NCI-H345 (cell line): ENCODE measurements at regions not wholly inside any gene's neighbourhood (a gene's known extent, or its start where the extent isn't known, plus 50 kb on each side); places are given as distances from the start of the nearest gene placed in this dataset.

ENCODE experiments used
- DNase-seq: peaks from one replicate; lab custom pipeline; 2025; lab: John Stamatoyannopoulos, UW

DNA sequence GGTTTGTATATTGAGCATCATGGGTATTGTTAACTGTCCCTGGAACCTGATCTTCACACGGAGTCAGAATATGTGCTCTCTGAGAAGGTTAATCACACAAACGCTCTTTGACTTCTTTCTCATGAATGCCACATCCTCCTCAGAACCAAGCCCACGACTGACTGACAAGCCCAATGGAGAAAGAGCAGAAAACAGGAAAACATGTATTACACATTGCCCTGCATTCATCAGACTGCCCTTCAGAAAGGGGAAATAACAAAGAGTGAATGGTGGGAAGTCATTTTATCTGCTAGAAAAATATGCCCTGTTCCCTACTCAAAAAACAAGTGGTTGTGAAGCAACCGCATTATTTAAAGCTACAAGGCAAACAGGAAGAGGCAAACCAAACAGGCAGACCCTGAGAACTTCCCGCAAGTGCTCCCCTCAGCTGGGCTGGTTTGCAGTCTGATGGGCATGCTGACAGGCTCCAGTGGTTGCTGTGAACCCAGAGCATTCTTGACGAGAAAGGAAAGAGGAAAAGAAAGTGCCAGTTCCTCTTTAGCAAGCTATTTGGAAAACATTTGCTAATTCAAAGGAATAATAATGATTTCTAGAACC lies 172.9 kb upstream of the SETBP1 start:
- no peak for DNase-seq

DNA sequence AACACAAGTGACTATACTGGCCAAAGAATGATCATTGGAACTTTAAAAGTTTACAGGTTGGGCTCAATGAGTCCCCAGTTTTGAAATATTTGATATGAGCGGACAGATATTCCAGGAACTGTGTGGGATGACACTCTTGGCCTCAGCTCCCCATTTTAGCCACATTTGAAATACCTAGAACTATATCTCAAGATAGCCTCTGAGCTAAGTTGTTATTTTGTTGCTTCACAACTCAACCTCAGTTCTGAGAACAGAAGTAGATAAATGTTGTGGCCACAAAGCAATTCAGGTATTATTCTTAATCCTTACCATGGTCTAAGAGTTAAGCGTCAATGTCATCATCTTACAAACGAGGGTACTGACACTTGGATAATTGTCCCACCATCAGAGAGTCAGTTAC lies 172.2 kb upstream of the SETBP1 start:
- no peak for DNase-seq

DNA sequence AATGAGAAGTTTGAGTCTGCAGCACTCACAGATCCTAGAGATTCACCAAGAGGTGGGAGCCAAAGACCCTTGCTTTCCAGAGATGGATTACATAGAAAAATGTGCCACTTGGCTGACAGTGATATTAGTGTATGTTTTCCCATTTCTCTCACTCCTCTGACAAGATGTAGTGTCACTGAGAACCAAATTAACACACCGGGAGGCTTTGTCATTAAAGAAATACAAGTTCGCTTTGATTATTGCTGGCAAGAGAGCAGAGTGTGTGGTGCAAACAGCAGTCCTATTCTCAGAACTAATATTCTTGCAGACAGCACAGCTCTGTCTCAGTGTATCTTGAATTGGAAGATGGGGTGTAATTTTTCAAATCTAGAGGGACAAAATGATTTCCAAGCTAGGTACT lies 171.6 kb upstream of the SETBP1 start:
- no peak for DNase-seq

DNA sequence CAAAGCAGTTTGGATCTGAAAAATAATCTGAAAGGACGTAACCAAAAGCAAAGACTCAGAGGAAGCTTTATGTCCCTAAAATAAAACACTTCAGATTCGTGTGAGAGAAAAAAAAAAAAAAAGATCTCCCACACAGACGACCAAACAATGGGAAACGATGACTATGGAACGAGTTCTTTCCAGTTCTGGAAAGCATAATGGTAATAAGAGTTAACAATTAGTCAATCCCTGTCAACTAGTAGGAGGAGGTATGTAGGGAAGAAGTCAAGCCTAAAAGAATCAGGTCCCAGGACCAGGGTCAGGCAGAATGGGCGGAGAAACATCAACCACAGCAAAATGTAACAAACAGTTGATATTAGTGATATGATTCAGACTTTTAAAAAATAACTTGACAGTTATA lies 170.3 kb upstream of the SETBP1 start:
- no peak for DNase-seq

DNA sequence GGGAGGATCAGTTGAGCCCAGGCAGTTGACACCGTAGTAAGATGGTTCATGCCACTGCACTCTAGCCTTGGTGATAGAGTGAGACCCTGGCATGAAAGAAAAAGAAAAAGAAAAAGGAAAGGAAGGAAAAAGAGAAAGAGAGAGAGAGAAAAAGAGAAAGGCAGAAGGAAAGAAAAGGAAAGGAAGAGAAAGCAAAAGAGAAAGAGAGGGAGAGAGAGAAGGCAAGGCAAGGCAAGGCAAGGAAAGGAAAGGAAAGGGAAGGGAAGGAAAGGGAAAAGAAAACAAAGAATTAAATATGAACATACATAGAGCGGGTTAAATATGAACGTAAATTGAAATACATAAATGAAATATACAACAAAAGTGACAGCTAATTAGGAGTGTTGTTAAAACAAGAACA lies 167.5 kb upstream of the SETBP1 start:
- DNase-seq = no peak

DNA sequence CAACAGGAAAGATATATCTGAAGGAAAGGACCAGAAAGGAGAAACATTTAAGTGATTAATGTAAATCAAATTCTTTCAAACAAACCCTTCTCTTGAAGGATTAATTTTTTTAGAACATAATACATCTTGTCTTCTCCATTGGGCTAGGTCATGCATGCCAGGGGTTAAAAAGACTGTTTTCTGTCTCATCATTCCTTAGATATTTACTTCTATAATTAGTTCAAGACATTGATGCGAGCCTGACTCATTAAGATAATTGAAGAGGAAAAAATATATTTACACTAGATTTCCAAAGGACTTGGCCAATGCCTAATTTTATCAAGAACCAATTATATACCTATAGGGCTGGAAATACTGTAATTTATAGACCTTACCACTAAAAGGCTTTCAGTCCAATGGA lies 166.6 kb upstream of the SETBP1 start:
- no peak for DNase-seq

DNA sequence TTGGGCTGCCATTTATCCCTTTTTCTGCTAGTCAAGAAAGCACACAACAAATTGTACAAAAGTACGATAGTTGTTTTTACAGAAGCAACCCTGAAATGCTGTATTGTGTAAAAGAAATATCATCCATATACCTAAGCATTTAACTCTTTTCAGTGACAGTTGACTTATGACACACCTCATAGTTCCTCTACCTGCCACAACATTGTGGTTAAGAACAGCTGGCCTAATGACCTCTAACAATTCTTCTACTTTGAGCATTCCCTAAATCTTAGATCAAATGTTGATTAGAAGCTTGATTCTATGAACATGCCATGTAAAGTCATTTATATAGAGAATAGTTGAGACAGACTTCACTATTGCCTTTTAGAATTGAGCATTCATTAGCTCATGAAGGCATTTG lies 165.9 kb upstream of the SETBP1 start:
- DNase-seq = no peak

DNA sequence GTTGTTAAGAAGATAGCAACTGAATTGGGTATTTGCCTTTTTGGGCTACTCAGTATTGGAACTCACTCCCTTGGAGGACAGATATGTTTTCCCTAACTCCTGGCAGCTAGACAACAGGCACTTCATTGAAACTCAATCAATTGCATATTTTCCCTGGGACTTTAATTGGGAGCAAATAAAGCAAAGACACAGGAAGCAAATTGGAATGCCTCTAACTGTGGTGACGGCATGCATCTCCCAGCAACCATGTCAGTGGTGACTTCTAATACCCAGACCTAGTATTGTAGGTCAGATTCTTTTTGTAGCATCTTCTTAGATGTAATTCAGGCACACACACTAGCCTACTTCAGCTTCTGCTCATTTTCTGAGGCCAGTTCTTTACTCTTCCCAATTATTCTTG lies 164.2 kb upstream of the SETBP1 start:
- DNase-seq = no peak

DNA sequence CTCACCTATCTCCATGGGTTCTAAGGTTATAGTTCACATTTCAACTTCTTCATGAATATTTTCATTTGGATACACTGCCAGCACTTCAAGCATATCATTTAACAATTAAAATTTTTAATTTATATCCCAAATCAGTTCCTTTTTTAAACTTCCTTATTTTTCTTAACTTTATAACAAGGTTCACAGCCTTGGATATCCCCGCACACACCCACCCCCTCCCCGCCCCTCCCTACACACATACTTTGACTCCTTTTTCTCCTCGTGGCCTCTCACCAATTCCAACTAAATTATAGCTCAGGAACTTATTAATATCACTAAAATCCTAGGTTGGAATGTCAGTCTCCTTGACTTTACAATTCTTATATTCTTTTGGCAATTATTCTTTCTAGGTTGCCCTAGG lies 163.6 kb upstream of the SETBP1 start:
- no peak for DNase-seq

DNA sequence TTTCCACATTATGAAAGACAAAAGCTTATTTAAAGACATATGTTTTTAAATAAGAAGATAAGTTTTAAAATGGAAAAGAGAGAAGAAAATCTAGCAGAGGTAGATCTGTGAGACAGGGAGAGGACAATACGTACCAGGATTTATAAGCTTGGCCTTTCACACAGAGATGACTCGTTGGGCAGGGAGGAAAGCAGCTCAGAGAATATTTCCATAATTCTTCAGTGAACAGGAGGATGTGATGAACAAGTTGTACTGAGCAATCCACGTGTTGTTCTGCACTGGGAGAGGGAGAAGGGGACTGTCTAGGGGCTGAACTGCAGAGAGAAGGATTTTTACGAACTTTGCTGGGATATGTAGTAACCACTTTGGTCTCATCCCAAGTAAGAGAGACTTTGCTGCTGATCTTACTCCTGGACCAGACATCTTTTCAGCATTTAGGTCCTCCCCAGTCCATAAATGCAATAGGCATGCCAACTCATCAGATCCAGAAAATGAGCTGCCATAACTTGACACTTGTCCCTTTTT lies 162.5 kb upstream of the SETBP1 start:
- no peak for DNase-seq

DNA sequence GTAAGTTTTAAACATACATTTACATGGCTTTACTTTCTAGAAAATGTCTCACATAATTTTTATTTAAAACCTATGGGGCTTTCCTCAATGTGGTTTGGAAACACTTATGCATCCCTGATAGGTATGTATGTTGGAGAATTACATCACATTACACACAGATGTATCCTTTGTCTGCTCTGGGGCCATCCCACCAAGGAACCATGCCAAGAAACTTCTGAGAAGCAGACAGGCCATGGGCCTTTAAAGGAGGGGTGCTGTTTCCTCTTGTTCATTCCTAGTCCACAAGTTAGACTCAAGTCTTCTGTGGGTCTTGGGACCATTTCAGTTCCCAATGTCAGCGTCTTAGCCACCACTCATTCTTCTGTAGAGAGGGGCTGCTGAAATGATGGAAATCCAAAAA lies 162.0 kb upstream of the SETBP1 start:
- DNase-seq = no peak

DNA sequence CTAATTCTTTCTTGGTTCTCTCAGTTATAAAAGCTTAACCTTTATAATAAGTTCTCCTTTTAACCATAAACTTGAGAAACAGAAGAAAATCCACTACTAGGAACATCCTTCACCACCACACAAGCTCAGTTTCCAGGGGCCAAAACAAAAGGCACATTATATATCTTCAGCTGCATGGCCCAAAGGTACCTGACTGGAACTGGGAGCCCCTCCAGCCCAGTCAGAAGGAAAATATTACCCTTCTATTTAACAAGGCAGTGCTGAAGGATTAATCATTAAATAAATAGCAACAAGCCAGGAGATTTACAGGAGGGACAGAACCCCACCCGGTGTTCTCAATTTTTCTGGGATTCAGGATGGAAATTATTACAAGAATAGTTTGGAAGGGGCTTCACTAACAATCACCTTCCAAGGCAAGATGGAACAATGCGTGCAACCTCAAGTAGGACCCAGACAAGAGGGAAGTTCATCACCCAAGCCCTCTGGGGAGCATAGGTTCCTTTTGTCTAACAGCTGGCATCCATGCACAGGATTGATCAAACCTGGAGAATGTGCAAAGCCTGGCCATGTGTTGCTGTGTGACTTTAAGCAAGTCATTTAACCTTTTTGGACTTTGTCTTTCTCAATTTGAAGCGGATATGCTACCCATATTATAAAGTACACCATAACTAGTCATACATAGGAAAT lies 159.6 kb upstream of the SETBP1 start:
- no peak for DNase-seq

DNA sequence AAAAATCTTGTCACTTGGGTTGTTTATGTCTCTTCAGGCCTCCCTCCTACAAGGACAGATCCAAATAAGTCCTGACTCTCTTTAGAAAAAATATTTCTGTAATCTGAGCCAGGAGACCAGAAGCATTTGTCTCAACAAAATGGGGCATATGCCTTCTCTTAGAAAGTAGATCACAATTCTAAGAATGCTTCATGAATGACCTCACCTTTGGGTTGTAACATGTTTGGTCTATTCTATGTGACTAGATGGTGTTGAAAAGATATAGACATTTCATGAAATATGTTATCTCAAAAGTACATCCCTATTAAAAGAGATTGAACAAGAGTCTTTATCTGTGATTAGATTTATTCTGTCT lies 159.0 kb upstream of the SETBP1 start:
- no peak for DNase-seq

DNA sequence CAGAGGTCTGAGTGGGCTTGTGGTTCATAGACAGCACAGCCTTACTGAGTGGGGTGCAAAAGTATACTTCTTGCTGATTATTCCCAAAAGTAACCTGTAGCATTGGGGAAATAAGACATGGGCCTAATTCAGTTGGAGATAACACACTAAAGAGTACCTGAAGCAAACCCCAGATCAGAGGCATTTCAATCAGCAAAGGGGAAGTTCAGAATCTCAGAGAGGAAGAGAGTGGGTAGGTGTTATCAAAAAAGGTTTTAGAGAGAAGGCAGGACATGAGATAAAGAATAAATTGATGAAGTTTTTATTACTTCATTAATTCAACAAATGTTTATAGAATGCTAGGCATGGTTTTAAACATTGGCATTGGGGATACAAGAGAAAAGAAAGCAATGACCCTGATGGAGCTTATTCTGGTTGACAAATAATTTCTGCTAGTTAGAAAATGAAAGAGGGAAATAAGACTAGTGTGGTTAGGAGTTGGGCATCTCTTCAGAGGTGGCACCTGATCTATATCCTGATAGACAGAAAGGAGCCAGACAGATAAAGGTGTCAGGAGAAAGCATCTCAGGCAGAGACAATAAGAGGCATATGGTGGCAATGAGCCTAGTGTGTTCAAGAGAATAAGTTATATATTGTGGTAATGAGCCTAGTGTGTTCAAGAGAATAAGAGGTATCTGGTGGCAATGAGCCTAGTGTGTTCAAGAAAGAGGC lies 153.8 kb upstream of the SETBP1 start:
- no peak for DNase-seq

DNA sequence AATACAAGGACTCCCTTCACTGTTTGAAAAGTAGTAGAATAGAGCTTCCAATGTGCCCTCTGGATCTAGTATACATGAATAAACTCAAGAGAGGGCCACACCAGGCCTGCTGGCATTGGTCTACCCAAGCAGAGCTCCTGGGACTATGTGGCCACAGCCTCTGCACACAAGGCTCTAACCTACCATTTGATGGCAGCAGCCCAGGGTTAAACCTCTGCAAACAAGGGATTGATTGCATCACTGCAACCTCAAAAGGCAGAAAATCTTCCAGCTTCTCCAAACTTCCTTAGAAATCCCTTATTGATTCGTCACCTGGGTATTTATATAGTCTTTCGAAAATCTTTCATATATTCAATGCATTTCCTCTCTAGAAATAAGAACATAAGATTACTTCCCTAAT lies 147.6 kb upstream of the SETBP1 start:
- no peak for DNase-seq

DNA sequence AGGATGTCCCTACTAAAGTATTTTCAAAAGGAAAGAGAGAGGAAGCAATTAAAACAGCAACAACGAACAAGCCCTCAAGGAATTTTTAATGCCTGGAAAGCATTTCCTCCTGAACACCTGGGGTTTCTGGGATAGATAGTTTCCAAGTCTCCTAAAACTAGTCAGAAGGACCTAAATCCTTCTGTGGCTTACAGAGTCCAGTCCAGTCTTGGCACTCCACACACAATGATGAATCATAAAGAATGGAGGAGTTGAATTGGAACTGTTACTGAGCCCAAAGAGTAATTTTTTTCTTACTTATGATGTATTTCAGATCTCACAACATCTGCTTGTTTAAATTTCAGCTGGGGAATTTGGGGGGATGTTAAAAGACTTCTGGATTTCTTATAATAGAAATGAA lies 144.6 kb upstream of the SETBP1 start:
- no peak for DNase-seq

DNA sequence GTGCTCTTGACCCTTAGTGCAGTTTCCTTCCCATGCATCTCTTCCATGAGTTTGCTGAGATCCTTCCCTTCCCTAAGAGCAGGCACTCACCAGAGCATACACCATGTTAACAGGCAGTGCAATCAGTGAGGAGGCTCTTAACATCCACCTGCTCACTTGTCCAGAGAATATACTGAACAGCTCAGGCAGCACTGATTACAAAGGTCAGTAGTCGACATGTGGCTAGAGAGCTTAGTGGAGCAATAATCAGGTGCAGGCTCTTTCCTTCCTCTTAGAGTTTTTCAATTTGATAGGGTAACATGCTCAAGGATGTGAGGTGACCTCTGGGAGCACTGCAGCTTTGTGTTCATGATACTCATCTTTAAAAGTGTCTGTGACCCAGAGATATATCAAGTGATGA lies 144.1 kb upstream of the SETBP1 start:
- no peak for DNase-seq

DNA sequence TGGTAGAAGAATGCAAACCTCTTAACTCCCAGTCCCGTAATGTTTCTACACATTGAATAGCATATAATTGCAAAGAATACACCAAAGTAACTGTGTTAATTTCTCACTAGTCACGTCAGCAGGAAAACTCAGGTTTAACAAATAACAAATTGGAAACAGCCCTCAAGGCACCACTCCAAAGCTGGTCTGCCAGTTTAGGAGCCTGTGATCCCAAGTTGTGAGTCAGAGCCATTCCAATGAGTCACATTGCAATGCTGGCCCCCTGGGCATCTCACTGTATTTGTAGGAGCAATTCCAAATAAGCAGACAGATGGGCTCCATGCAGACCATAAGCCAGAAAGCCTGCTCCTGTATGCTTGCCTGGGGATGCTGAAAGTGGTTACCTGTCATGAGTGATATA lies 143.2 kb upstream of the SETBP1 start:
- no peak for DNase-seq

DNA sequence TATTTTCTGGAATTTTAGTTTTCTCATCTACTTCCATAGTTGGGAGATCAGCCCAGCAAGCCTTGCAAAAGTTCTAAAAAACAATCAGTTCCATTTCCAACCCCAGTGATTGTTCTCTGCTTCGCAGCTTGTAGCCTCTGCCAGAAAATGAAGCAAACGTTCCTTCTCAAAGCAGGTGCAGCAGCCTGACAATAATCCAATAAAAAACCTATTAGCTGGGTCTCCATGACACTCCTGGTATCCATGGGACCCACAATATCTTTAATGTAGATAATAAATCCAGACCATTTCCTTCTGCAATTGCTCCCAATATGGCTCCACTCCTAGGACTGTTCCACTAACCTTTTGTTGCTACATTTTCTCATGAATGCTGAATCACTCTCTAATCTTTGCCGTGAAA lies 140.8 kb upstream of the SETBP1 start:
- no peak for DNase-seq

DNA sequence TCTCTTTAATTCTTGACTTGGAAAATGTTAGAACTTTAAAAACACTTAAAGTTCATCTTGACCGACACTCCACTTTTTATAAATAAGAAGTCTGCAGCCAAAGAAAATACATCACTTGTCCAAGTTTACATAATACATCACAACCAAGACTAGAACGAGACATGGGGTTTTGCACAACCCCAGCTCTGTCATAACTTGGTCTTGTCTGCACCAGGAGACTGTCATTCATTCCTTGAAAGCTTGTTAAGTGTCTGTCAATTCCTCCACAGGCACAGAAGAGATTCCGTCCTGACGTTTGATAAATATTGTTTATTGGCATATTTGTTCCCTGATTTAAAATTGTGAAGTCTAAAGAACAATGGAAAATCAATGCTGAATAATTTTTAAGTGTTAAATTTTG lies 139.5 kb upstream of the SETBP1 start:
- DNase-seq = no peak

DNA sequence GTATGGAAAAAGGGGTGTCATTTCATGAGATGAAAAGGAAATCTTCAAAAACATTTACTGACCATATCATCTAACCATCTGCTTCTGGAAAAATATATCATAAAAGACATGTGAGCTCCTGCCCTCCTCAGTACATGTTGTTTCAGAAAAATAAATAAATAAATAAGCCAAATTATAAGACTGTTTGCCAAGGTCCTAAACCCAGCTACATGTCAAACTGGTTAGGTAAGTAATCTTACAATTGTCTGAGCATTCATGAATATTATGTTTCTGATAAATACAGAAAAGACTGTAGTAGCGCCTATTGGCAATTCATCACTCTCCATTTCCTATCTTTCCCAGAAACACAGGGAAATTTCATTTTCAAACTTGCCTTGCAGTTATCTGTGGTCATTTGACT lies 138.9 kb upstream of the SETBP1 start:
- DNase-seq = no peak

DNA sequence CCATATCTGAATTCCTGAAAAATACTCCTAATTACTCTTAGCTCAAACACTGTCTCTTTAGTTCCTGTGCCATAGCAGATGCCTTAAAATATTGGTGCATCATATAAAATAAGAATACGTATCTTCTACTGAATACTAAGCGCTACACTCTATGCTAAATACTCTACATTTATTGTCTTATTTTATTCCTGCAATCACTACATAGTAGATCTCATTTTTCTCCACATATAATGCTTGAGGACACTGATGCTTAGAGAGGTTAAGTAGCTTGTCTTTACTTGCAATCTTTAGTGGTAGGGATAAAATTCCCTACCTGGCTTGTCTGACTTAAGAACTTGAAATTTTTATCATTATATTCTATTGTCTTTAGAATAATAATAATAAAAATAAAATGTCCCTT lies 137.3 kb upstream of the SETBP1 start:
- no peak for DNase-seq

DNA sequence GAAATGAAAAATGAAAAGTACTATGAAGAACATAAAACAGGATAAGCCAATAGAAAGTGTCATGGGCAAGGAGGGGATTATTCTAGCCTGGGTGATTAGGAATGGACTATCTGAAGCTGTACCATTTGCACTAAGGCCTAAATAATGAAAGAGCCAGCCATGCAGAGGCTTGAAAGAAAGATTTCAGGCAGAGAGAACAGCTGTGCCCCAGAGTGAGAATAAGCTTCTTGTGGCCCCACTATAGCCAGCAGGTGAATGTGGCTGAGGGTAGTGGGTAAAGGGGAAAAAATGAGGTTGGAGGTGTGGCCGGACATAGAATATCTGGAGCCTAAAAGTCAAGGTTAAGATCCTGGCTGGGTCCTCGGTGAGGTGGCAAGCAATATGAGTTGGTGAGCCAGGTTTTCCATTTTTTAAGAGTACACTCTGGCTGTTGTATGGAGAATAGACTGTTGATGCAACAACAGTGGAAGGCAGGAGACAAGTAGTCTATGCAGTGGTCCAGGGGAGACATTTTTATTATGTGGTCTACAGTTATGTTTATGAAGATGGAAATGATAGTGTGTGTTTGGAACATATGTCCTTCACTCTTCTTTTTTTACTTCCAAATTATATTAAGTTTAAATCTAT lies 135.2 kb upstream of the SETBP1 start:
- no peak for DNase-seq
